T-helper 1 cell treated with Interleukin-12 subunit alpha and Interleukin-12 subunit beta and Interleukin-4 antibody, amounts not matched to agents 30 μg/mL and 1 μg/mL, for 36 hours (primary cell): ENCODE measurements at regions not wholly inside any gene's neighbourhood (a gene's known extent, or its start where the extent isn't known, plus 50 kb on each side); places are given as distances from the start of the nearest gene placed in this dataset.
"Not testable (repeated sequence)": the region's sequence is repeated elsewhere in the genome, so short reads cannot be mapped to it uniquely, and the experiment has no call there.

Experiments used
- H3K27ac Mint-ChIP-seq: one replicate; pipeline ENCODE4 v1.8.0; 2021; ENCODE audit warnings: mild to moderate bottlenecking, mixed read lengths
- H3K27me3 Mint-ChIP-seq: one replicate; pipeline ENCODE4 v1.8.0; 2021; ENCODE audit warnings: low read depth, mixed read lengths
- H3K36me3 Mint-ChIP-seq: one replicate; pipeline ENCODE4 v1.8.0; 2021; ENCODE audit warnings: low read depth, mixed read lengths
- H3K4me1 Mint-ChIP-seq: one replicate; pipeline ENCODE4 v1.8.0; 2021; ENCODE audit warnings: low read depth, mixed read lengths
- H3K4me3 Mint-ChIP-seq: one replicate; pipeline ENCODE4 v1.8.0; 2021; ENCODE audit warnings: mild to moderate bottlenecking, moderate library complexity, mixed read lengths
- H3K9me3 Mint-ChIP-seq: one replicate; pipeline ENCODE4 v1.8.0; 2021; ENCODE audit warnings: mixed read lengths

DNA sequence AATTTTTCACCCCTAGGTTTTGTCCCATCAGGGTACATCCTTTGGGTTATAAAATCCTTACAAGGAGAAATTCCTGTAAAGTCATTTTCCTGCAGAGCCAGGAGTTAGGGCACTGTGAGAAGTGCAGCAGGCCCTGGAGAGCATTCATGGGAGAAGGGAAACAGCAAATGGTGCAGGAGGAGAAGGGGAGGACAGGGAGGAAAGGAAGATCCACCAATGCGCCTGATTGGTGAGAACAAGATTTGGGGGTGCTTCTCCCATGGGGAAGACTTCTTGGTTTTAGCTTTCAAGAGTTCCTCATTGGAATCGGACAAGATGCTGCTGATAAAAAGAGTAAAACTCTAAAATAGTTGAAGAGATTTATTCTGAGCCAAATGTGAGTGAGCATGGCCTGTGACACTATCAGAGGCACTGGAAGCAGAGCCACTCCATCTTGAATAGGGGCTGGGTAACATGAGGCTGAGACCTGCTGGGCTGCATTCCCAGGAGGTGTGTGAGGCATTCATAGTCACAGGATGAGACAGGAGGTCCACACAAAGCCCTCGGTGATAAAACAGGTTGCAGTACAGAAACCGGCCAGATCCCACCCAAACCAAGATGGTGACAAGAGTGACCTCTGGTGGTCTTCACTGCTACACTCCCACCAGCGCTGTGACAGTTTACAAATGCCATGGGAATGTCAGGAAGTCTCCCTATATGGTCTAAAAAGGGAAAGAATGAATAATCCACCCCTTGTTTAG is 305.5 kb upstream of the USP9Y start:
- not testable (repeated sequence) for H3K4me1 Mint-ChIP-seq, H3K27ac Mint-ChIP-seq, H3K36me3 Mint-ChIP-seq, H3K9me3 Mint-ChIP-seq, H3K27me3 Mint-ChIP-seq, H3K4me3 Mint-ChIP-seq

DNA sequence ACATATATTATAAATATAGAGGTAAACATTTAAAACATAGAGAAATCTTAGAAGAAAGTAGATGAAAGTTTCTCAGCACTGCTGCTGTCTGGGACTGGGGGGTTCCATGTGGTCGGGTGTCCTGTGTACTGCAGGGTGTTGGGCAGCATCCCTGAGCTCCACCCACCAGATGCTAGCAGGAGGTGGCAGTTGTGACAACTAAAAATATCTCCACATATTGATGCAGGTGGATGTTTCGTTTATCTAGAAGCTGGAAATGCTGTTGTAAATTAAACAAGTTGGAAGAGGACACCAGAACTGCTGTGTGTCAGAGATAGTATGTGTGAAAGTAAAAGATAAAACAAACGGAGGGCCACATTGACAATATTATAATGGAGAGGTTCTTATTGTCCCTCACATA is 297.1 kb upstream of the USP9Y start:
- Mint-ChIP-seq H3K9me3 (peaks cover 3% of the 10 kb centered on the region), H3K4me3 (no peak overlapping the region), H3K36me3 (no peaks in the 10 kb centered on the region), H3K27me3 (no peaks in the 10 kb centered on the region), H3K4me1 (no peaks in the 10 kb centered on the region), H3K27ac (no peak overlapping the region)

DNA sequence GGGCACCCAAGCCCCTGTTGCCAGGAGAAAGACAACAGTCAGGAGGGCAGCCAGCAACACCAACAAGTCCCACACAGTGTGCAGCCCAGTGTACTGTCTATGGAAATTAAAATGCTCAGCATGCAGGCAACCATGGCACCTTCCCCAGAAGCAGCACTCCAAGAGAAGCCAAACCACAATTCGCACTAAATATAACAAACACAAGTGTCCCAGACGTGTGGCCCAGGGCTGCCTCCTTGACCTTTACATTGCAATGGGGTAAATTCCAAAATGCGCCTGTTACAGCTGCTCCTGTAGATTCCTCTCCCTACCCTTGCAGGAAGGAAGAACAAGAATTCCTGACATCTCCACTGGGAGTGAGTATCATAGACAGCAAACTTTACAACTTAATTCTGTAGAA is 292.8 kb upstream of the USP9Y start:
- Mint-ChIP-seq H3K4me3 (no peak overlapping the region), H3K27me3 (no peaks in the 10 kb centered on the region), H3K36me3 (no peaks in the 10 kb centered on the region), H3K27ac (no peak overlapping the region), H3K4me1 (no peaks in the 10 kb centered on the region), H3K9me3 (peaks cover 3% of the 10 kb centered on the region)

- no peak overlapping the region for H3K27ac Mint-ChIP-seq
- no peaks in the 10 kb centered on the region for H3K36me3 Mint-ChIP-seq
- H3K4me1 Mint-ChIP-seq: no peaks in the 10 kb centered on the region
- H3K9me3 Mint-ChIP-seq: peaks cover 3% of the 10 kb centered on the region
- no peaks in the 10 kb centered on the region for H3K27me3 Mint-ChIP-seq
- no peak overlapping the region for H3K4me3 Mint-ChIP-seq
These were observed 290.3 kb upstream of the USP9Y start for GRCh38 chrY:12410696-12411095.

- Mint-ChIP-seq H3K9me3 (no peaks in the 10 kb centered on the region), H3K27me3 (no peaks in the 10 kb centered on the region), H3K36me3 (no peaks in the 10 kb centered on the region), H3K4me3 (no peak overlapping the region), H3K27ac (no peak overlapping the region), H3K4me1 (no peaks in the 10 kb centered on the region)
These were observed 279.8 kb upstream of the USP9Y start for GRCh38 chrY:12421072-12421787.

DNA sequence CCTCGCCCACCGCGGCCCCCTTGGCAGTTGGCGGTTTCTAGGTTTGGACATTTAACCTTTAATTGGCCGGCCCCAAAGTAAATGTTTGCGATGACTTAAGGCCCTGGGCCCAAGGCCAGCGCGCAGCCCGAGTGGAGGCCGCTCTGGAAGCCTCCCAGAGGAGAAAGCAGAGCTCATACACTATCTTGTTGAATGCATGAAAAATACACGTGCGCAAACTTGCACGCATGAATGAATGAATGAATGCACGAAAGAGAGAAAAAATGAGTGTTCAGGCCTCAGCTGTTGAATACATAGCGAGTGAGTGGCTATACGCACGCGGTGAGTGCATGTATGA is 279.3 kb upstream of the USP9Y start:
- Mint-ChIP-seq H3K27ac (no peak overlapping the region), H3K9me3 (no peaks in the 10 kb centered on the region), H3K4me3 (no peak overlapping the region), H3K27me3 (no peaks in the 10 kb centered on the region), H3K4me1 (no peaks in the 10 kb centered on the region), H3K36me3 (no peaks in the 10 kb centered on the region)

- Mint-ChIP-seq H3K27me3 (no peaks in the 10 kb centered on the region), H3K36me3 (no peaks in the 10 kb centered on the region), H3K27ac (no peak overlapping the region), H3K4me3 (no peak overlapping the region), H3K4me1 (no peaks in the 10 kb centered on the region), H3K9me3 (no peaks in the 10 kb centered on the region)
These were observed 278.5 kb upstream of the USP9Y start for GRCh38 chrY:12422536-12422935.

- Mint-ChIP-seq H3K27ac (no peak overlapping the region), H3K4me3 (no peak overlapping the region), H3K9me3 (no peaks in the 10 kb centered on the region), H3K36me3 (no peaks in the 10 kb centered on the region), H3K4me1 (no peaks in the 10 kb centered on the region), H3K27me3 (no peaks in the 10 kb centered on the region)
These were observed 277.4 kb upstream of the USP9Y start for GRCh38 chrY:12423416-12424252.

DNA sequence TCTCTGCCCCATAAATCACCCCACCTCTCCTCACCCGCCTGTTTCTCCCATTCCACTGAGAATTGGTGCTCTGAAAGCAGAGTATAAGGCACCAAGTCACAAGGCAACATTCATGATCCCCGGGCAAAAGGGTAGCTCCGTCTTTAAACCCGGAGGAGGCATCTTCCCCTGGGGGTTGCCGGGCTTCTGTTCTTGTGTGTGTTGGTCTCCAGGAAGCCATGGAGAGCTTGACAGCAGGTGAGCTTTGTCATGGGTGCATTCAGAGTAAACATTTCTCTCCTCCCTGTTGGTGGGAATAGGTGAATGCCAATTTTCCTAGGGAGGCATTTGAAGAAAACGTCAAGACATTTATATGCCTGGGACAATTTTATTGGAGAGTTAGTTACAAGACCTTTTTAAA is 275.5 kb upstream of the USP9Y start:
- no peaks in the 10 kb centered on the region for H3K36me3 Mint-ChIP-seq
- peaks cover 2% of the 10 kb centered on the region for H3K27me3 Mint-ChIP-seq
- H3K27ac Mint-ChIP-seq: no peak overlapping the region
- no peaks in the 10 kb centered on the region for H3K9me3 Mint-ChIP-seq
- no peak overlapping the region for H3K4me3 Mint-ChIP-seq
- H3K4me1 Mint-ChIP-seq: no peaks in the 10 kb centered on the region

DNA sequence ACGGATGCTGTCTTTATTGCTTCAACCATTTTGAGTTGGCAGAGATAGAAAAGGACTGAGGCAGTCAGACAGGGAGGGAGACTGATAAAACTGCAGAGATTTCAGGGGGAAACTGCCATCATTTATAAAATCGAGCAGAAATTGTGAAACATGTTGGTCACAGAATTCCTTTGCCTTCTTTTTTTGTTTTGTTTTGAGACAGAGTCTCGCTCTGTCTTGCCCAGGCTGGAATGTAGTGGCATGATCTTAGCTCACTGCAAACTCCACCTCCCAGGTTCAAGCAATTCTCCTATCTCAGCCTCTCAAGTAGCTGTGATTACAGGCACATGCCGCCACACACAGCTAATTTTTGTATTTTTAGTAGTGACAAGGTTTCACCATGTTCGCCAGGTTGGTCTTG is 273.7 kb upstream of the USP9Y start:
- Mint-ChIP-seq H3K27ac (no peak overlapping the region), H3K36me3 (no peaks in the 10 kb centered on the region), H3K27me3 (peaks cover 4% of the 10 kb centered on the region), H3K4me1 (no peaks in the 10 kb centered on the region), H3K9me3 (no peaks in the 10 kb centered on the region), H3K4me3 (no peak overlapping the region)

- Mint-ChIP-seq H3K36me3 (no peaks in the 10 kb centered on the region), H3K9me3 (no peaks in the 10 kb centered on the region), H3K4me3 (no peak overlapping the region), H3K27ac (no peak overlapping the region), H3K27me3 (peaks cover 4% of the 10 kb centered on the region), H3K4me1 (no peaks in the 10 kb centered on the region)
These were observed 269.5 kb upstream of the USP9Y start for GRCh38 chrY:12431546-12431945.

GRCh38 chrY:12438823-12439222 is 262.2 kb upstream of the USP9Y start:
- not testable (repeated sequence) for H3K36me3 Mint-ChIP-seq, H3K9me3 Mint-ChIP-seq, H3K4me1 Mint-ChIP-seq, H3K27ac Mint-ChIP-seq, H3K4me3 Mint-ChIP-seq, H3K27me3 Mint-ChIP-seq

- H3K4me1 Mint-ChIP-seq: no peaks in the 10 kb centered on the region
- no peaks in the 10 kb centered on the region for H3K9me3 Mint-ChIP-seq
- no peak overlapping the region for H3K4me3 Mint-ChIP-seq
- no peak overlapping the region for H3K27ac Mint-ChIP-seq
- no peaks in the 10 kb centered on the region for H3K36me3 Mint-ChIP-seq
- H3K27me3 Mint-ChIP-seq: no peaks in the 10 kb centered on the region
These were observed 256.8 kb upstream of the USP9Y start for GRCh38 chrY:12444200-12444599.

DNA sequence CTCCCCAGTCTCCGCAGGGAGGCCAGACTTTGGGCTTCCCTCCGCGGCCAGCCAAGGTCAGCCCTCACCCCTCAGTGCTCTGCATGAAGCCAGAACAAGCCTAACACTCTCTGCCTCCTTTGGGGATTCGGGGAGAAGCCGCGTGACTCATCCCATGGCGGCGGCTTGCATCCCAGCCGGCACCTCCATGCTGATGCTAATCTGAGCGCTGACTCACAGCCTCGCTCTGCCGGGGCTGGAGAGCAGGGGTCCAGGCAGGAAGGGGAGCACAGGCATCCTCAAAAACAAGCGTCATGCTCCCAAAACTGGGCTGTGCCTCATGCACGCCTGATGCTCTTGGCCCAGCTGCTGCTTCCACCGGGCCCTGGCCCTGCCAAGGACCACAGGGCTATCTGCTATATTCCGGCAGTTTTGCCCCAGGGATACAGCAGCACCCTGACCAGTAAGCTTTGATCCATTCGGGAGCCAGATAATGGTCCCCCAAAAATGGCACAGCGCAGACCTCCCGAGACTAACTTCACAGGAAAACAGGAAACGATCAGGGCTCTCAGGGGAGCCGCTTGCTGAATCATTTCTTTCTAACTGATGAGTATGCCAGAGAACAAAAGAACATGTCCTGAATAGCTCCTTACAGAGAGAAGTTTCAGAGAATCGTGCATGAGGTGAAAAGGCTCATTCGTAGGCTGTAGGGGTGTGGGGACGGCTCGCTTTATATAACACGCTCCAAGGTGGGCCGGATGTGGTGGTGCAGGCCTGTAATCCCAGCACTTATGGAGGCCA is 254.4 kb upstream of the USP9Y start:
- H3K27ac Mint-ChIP-seq, H3K4me3 Mint-ChIP-seq, H3K4me1 Mint-ChIP-seq, H3K27me3 Mint-ChIP-seq, H3K36me3 Mint-ChIP-seq, H3K9me3 Mint-ChIP-seq: not testable (repeated sequence)
